C4-2B (cell line): ENCODE measurements at regions not wholly inside any gene's neighbourhood (a gene's known extent, or its start where the extent isn't known, plus 50 kb on each side); places are given as distances from the start of the nearest gene placed in this dataset.

ENCODE experiments used
- CTCF ChIP-seq: fragments of 450-650 bp; conservative IDR thresholded peaks from 2 replicates; pipeline ENCODE4 v1.5.1; 2017; ENCODE audit warnings: mild to moderate bottlenecking
- ZFX ChIP-seq: fragments of 450-650 bp; IDR thresholded peaks from 2 replicates; pipeline ENCODE4 v1.6.1; 2017

DNA sequence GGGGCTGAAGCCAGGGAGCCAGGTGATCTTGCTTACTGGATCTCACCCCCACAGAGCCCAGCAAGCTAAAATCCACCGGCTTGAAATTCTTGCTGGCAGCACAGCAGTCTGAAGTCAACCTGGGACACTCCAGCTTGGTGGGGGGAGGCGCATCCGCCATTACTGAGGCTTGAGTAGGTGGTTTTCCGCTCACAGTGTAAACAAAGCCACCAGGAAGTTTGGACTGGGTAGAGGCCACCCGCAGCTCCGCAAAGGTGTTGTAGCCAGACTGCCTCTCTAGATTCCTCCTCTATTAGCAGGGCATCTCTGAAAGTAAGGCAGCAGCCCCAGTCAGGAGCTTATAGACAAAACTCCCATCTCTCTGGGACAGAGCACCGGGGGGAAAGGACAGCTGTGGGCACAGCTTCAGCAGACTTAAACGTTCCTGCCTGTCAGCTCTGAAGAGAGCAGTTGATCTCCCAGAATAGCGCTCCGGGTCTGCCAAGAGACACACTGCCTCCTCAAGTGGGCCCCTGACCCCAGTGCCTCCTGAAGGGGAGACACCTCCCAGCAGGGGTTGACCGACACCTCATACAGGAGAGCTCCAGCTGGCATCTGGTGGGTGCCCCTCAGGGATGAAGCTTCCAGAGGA lies 206.3 kb upstream of the KHDRBS2 start:
- TF ChIP-seq CTCF = no peak
- no peak for TF ChIP-seq ZFX
